ENCODE measurements at regions not wholly inside any gene's neighbourhood (a gene's known extent, or its start where the extent isn't known, plus 50 kb on each side); places are given as distances from the start of the nearest gene placed in this dataset.

DNA sequence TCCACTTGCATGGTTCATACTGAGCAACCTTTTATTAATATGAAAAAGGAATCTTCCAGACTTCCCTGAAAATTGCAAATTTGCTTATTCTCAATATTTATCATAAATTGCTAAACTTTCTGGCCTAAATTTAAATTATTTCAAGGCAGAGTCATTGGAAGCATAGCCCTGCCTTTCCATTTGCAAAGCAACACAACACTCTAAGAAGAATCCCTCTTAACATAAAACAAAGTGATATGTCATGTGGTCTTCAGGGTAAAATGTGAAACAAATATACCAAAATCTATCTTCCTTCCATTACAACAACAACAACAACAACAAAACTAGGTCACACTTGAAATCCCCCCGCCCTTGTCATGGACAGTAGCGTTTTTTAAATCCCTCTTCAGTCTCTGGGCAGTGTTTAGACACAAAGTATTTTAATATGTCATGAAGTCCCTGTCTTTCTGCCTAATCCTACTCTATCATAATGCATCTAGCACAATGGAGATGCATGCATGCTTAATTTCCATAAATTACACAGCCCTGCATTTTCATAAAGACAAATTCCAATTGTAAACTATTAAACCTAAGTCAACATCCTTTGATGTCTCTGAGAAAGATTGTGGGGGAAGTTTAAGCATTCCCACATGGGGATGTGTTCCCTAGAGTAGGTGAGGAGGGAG is 668.9 kb upstream of the LCORL start:
- TF ChIP-seq, protein P1, sequence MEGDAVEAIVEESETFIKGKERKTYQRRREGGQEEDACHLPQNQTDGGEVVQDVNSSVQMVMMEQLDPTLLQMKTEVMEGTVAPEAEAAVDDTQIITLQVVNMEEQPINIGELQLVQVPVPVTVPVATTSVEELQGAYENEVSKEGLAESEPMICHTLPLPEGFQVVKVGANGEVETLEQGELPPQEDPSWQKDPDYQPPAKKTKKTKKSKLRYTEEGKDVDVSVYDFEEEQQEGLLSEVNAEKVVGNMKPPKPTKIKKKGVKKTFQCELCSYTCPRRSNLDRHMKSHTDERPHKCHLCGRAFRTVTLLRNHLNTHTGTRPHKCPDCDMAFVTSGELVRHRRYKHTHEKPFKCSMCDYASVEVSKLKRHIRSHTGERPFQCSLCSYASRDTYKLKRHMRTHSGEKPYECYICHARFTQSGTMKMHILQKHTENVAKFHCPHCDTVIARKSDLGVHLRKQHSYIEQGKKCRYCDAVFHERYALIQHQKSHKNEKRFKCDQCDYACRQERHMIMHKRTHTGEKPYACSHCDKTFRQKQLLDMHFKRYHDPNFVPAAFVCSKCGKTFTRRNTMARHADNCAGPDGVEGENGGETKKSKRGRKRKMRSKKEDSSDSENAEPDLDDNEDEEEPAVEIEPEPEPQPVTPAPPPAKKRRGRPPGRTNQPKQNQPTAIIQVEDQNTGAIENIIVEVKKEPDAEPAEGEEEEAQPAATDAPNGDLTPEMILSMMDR (IDR thresholded peaks at IDR 0.05), result no peak
- TF ChIP-seq POLR2AphosphoS5 (IDR thresholded peaks at IDR 0.05) (no peak), EP300 (IDR thresholded peaks at IDR 0.05) (no peak)
